Dermis blood vessel endothelial cell (primary cell): ENCODE measurements at regions not wholly inside any gene's neighbourhood (a gene's known extent, or its start where the extent isn't known, plus 50 kb on each side); places are given as distances from the start of the nearest gene placed in this dataset.
A peak's percentile ranks its signal among the peaks of the same experiment; 100 is the strongest.
"Not testable (repeated sequence)": the region's sequence is repeated elsewhere in the genome, so short reads cannot be mapped to it uniquely, and the experiment has no call there.

Experiments used
- DNase-seq: peaks from one replicate; pipeline ENCODE4 v3.0.0; 2010

DNA sequence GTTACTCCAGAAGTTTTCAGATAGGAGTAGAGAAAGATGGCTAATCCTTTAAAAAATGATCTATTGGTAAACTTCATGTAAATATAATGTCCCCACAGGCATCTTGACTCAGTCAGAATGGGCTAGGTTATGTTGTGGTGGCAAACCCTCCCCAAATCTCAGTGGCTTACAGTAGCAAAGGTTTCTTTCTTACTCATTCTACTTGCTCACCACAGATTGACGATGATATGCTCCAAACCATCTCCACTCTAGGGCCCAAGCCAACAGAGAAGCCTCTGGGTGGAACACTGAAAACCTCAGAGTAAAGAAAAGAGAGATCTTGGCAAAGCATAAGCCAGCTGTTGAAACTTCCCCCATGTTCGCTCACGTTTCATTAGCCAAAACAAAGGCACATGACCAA lies 146.4 kb downstream of the EMP1 start:
- DNase-seq: no peak

DNA sequence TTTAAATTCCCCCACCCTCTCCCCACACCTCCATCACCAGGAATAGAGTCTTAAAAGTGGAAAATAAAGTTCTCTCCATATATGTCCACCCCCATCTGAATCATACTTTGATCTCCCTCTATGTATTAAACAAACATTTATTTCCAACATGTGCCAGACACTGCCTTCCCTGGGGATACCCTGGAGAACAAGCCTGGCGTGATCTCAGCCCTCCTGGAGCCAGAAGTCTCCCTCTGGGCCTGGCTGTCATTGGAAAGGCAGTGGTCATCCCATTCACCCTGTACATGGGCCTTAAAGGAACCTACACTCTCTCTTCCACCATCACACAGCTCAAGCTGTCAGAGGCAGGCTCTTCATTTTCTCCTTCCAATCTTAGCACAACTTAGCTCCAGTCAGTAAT lies 143.6 kb downstream of the EMP1 start:
- no peak for DNase-seq

DNA sequence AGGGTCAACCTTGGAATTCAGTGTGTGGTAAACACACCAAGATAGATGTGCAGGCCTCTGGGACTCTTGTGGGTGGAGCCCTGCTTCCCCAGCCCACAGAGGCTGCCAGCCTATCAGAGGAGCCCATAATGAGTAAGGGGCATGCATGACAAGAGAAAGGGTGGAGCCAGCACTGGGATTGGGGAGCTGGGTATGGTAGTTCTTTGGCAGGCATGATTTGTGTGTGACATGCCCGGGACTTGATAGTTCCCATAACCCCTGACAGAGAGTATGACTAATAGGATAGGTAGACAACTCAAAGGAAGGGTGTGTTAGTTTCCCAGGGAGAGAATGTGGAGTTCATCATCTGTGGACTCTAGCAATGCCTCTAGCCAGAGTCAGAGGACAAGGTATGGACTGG lies 143.0 kb downstream of the EMP1 start:
- DNase-seq: no peak

DNA sequence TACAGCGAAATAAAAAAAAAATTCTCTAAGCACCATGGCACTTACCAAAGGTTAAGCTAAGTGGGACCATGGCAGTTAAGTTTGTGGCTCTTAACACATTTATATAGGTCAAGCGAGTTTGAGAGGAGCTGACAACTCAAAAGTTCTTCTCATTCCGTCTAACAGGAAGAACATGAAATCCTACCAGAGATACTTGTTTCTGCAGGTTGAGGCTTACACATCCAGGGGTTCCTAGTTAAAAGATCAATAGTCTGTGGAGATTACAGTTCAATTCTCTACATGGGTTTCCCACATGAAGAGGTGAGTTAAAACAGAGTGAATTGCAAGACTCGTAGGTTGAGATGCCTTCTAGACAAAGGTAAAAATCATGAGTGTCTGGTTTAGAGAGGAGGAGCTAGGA lies 142.6 kb downstream of the EMP1 start:
- no peak for DNase-seq

DNA sequence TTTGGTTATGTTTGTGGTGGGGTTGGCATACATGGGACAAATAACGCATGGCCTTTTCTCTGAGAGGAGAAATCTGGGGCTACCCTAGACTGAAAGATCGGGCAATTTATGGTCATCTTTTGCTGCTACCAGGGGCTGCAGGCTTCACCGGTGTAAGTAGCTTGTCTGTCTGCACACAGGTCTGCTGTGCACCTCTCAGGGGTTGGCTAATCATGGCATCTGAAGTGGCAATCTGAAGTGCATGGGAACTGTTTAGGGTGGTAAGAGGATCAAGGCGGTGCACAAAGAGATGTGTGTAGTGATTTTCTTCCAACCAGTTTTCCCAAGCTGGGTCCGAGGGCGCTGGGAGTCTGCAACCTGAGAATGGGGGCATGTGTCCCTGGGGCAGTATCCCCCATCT lies 141.3 kb downstream of the EMP1 start:
- no peak for DNase-seq

DNA sequence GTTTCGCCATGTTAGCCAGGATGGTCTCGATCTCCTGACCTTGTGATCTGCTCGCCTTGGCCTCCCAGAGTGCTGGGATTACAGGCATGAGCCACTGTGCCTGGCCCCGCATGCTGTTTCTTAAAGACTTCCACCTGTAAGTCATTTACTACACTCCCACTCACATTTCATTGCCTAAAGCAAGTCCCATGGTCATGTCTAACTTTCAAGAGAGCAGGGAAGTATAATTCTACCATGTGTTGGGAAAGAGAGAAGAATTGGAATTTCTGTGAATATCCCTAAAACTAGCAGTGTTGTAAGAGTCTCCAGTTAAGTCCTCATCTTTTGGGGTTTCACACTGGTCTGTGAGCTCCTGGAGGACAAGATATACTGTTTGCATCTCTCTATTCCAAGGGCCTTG lies 139.7 kb downstream of the EMP1 start:
- DNase-seq: no peak

DNA sequence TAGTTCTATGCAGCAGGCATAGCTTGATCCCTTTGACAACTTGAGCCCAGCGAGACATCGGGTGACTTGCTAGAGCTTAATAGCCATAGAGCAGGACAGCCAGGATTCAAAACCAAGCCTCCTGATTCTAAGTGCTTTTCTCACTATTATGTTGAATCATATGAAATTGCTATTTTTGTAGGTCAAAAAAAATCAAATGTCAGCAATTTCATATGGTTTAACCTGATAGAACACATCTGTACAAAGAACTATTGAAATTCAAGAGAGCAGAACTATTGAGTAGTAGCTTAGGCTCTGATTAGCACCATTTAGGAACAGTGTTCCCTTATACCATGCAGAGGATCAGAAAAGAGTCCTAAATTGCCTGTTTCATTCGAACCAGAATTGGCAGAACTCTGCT lies 132.0 kb downstream of the EMP1 start:
- no peak for DNase-seq

DNA sequence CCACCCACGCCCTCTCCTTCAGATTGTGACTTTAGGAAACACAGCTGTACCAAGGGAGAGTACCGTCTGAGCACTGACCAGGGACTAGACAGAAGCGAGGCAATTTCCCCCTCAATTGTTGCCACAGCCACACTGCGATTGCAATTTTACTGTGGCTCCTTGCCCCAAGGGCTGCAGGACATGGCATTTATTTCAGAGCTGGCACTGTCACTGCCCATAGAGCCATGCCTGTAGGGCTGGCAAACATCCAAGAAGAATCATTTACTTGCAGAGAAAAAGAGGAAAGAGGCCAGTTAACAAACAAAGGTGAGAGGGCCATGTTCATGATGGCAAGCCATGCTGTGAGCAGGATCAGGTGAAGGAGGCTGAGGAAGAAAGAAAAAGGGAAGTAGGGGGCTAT lies 129.6 kb downstream of the EMP1 start:
- no peak for DNase-seq

DNA sequence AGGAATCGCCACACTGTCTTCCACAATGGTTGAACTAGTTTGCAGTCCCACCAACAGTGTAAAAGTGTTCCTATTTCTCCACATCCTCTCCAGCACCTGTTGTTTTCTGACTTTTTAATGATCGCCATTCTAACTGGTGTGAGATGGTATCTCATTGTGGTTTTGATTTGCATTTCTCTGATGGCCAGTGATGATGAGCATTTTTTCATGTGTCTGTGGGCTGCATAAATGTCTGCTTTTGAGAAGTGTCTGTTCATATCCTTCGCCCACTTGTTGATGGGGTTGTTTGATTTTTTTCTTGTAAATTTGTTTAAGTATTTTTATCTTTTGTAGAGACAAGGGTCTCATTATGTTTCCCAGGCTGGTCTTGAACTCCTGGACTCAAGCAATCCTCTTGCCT lies 128.5 kb downstream of the EMP1 start:
- DNase-seq: not testable (repeated sequence)

DNA sequence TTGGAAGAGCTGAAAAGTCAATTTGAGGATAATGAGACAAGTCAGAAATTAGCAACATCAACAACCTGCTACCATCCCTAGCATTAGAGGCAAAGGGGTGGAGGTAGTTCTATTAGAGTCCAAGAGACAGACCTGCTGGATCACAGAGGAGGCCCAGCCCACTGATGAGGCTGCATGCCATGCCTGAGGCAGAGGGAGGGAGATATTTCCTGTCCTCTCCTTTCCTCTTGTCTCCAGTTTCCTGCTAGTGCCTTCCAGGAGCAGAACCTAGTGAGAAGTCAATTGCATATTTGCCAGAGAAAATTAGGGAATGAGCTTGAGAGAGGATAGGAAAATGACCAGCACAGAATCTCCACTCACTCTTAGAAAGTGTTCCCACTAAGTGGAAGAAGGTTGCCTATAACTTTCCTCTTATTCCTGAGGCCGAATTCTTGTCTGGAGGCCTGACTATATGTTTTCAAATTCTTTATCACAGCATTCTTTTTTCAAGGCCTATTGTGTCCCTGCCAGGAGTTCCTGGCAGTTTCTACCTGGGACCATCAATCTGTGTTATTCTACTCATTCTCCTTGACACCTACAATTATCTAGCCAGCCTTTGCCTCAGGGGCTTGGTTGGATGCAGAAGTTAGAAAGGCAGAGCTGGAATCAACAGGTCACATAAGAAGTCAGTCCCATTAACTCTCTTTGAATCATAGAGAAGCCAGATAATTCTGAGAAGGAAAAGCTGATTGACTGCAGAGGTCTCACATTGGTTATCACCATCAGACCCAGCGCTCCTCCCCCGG lies 121.9 kb downstream of the EMP1 start:
- DNase-seq: no peak

DNA sequence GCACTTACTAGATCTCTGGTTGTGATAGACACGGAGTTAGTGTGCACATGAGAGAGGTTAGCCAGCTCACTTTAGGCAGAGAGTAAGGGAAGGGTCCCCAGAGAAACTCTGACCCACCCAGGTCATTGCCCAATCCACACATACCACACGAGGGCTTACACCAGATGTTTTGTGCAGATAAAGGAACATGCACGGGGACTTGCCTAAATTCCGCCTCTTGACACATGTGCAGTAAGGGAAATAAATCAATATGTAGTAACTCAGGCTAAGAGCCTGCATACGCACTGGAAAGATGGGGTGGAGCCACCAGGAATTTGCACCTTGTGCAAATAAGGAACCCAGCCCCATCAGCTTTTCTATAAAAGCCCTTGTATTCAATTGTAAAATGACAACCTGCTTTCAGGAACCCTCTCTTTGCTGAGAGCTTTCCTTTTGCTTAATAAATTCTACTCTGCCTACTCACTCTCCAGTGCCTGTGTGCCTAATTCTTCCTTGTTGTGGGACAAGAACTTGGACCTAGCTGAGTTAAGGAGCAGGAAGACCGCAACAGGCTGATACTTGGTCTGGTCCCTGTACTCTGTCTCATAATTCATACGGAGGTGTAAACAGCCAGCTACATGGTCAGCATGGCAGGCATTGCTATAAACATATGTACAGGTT lies 120.2 kb downstream of the EMP1 start:
- DNase-seq: no peak

DNA sequence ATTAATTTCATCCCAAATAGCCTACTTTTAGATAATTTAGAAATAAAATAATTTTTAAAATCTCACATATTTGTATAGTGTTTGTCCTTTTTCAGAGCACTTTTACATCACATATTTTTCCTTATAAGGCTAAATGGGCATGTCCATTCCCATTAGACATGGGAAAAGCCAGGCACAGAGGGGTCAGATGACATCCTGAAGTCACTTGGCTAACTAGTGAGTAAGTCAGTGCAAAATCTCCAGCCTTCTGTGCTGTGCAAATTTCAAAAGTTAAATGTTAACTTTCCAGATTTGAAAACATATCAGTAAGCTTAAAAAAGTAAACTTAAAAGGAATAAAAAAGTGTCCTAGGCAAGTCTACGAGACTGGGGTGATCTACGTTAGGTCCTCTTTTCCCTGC lies 117.4 kb downstream of the EMP1 start:
- no peak for DNase-seq

DNA sequence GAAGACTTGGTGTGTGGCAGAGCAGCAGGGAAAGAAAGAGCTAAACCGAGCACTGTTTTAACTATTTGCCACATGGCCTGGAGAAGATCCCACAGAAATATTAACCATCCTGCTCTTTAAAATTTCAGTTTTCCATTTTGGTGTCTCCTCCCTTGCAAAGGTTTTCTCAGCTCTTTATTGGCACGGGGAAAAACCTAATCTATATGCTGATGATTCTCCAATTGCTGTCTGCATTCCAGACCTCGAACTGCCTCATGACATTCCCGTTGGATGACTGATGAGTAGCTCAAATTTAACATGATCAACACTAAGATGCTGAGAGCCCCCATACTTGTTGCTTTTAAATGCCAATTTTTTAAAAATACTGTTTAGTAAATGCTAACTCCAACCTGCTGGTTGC lies 115.0 kb downstream of the EMP1 start:
- DNase-seq: no peak

DNA sequence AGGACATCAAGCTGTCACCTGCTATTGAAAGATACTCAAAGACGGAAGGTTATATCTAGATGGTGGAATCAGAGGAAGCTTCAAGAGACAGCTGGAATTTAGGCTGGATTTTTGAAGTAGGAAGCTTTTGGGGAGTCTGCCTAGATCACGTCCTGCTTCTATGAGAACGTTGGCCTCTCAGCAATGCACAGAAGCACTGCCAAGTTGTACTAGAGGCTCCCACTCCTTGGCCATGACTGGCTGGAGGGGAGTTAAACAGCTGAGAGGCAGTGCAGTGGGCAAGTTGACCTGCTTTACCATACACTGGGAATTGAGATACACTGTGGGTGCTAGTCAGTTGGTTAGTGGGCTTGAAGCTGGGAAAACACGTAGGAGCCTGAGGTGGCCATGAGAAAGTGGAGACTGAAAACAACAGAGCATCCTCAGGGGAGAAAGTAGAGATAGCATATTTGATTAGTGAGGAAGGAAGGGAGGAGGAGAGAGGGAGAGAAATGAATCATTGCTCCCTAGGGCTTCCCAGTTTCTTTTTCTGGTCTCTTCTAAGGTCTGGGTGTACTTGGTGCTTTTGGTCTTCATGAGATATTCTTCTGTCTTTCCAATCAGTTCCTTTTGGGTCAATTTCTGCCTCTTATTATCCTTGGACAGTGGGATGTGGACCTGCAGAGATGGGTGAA lies 110.8 kb downstream of the EMP1 start:
- DNase-seq: no peak

DNA sequence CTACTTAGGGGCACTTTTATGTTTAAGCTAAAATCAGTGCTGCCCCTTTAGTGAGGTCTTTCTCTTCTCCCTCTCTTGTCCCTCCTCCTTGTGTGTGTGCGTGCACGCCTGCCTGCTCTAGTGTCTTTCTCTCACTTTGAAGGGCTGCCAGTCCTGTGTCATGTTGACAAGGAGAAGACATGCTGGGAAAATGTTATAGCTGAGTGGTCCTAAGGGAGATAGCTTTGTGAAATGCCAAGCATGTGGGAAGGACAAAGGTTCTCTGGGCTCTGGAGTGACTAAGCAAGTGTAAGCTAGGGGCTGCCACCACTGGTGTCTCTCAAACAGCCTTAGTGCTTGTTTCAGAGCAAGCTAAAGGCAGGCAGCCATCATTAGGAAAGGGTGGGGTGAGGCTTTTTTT lies 108.4 kb downstream of the EMP1 start:
- DNase-seq: no peak

DNA sequence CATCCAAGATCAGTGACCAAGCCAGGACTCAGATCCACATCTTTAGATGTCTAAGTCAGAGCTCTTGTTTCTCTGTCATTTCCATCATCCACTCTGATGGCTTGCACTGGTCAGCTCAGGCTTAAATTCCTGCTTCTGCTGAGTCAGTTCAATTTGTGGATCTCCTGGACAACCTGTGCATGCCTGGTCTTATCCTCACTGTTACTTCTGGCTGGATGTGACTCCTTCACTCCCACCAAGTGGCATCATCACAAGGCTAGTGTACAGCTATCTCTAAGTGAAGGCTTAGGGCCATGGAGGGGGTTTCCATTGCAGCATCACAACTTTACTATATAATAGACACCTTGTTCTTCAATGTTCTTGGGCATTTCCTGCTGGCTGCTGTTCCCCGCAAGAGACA lies 102.9 kb downstream of the EMP1 start:
- DNase-seq: no peak

DNA sequence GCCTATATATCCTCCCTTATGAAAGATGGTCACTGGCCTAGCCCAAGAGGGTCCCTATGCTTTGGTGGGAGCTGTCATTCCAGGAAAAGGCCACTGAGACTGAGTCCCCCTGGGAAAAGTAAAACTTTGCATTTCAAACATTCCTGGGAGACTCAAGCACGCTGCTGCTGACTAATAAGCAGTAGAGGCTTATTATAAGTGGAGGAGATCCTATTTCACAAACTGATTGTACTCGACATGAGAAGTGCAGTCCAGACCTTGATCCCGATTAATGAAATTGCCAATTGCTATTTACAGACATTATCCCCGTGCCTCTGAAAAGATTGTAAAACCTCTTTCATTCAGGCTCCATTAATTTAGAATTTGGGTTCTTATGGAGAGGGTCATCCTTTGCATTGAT lies 96.6 kb downstream of the EMP1 start:
- no peak for DNase-seq

DNA sequence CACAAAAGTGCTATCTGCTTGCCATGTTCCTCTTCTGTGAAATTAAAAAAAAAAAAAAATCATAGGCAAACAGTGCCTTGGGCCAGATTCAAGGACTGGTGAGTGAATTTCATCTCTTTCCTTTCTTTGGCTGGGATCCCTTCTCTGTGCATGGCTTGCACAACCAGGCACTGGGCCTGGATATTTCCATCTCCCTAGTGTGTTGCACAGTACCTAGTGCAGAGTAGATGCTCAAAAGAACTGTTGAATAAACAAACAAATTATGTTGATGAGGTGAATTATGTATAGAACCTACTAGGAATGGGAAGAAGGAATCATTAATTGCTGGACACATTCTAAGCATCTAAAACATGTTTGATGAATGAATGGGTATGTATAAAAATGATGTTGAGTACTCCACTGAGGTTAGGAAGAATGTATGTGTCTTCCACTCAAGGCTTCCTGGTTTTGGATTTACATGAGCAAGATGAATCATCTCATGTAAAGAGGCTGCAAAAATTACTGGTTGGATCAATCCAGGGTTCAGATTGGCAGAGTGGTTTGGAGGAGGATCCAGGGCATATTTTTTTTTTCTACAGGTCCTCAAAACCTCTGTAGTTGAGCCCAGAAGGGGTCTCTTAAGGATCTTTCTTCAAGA lies 93.2 kb downstream of the EMP1 start:
- DNase-seq: no peak

DNA sequence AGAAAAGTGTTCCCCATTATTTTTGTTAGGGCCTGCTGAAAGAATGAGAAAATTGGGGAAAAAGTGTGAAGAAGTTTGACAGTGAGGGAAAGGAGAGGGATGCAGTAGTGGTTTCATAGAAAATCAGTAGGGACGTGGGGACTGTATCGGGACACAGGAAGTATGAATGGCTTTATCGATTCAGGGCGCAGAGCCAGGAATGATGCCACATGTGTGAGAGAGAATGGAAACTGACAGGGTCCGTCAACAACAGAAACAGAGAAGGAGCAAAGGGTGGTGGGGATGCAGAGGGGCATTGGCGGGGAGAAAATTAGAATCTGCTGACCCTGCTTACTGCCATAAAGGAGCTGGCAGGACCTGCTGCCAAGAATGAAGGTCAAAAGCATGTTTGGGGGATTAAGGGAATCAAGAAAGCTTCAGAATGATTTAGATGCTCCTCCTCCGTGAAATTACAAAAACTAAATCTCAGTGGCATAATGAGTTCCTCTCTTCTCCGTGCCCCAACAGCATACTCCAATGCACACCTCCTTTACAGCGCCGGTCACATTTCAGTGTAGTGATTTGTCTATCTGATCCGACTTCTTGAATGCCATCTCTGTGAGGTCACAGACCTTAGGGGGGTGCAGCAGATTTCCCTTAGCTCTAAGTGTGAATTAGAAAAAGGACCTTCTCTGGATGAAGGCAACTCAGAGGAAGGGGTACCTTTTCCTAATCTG lies 92.6 kb downstream of the EMP1 start:
- no peak for DNase-seq

DNA sequence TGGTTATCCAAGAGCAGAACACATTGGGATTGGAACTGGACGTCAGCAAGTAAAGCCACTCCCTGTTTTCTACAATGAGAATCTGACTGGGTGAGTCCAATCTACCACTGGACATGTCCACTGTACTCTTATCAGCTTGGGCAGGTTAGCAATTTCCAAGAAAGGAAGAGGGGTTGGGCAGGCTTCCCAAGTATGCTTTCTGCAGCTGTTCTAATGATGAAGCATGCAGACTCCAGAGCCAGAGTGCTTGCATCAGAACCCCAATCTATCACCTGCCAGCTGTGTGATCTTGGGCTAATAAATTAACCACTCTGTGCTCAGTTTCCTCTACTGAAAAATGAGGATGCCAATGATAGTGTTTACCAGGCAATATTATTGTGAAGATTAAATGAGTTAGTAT lies 92.0 kb downstream of the EMP1 start:
- DNase-seq: no peak

DNA sequence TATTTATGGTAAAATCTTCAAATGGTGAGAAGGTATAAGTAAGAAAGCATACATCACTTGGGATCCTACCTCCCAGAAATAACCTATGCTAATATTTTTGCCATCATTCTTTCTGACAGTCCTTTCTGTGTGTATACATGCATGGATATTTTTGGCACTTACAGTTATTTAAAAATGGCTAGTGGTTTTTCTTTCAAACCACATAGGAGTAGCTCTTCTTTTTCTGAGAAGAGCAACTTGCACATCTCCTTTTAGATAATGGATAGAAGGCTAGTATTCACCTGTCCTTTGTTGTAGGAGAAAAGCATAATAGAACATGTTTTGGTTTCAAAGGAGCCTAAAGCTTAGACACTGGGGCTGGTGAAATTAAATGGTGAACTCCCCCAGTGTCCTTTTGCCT lies 87.3 kb downstream of the EMP1 start:
- DNase-seq: no peak

DNA sequence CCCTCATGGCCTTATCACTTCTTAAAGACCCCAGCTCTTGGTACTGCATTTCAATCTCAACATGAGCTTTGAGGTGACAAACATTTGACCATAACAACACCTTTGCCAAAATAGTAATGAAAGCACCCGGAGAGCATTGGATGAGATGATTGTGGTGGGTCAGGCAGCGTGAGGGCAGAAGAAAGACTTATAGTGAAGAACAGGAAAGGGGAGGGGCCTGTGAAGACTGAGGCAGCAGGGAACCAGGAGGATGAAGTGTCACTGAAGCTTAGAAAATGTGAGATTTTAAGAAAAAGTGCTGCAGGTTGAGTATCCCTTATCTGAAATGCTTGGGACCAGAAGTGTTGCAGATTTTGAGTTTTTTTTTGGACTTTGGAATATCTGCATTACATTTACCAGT lies 86.3 kb downstream of the EMP1 start:
- DNase-seq: no peak

DNA sequence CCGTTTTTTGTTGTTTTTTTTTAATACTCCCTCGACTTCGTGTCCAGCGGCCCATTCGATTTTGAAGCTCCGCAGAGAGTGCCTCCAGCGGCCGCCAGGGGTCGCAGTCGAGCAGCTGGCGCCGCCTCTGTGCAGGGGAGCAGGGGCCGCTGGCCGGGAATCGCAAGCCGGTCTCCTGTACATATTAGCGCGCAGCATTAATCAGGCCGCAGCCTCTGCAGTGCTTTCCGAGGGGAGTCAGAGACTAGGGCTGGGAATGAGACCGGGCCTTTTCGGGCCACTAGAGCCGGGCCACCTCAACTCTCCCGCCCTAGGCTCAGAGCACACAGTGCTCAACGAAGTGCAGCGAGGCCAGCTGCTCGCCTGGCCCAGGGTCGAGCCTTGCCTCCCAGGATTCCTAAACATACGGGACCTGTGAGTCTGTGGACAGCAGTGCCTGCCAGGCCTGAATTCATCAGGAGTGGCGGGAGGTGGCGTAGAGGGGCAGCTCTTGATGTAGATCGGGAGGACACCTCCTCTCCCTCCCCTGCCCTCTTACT lies 81.8 kb downstream of the EMP1 start:
- DNase-seq: peak; percentile 81
